ENCODE measurements at regions not wholly inside any gene's neighbourhood (a gene's known extent, or its start where the extent isn't known, plus 50 kb on each side); places are given as distances from the start of the nearest gene placed in this dataset.

DNA sequence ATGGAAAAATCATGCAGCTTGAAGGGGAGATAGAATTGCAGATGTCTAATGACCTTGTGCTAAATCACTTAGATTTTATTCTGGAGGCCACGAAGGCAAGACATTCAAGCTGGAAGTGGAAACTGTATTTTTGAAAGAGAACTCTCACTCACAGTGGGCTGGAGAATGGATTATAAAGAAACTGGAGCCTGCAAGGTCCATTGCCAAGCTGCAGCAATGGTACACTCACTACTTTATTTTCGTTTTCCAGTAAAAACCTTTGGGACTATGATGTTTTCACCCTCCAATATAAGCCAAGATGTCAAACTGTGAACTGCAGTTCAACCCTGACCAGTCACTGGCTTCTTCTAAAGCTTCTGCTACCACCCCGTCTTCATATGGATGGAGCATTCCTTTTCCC, 62.0 kb downstream of the SKIDA1 start:
- no peak for DNase-seq (ENCODE audit: low spot score)
- in situ Hi-C loops (cut with MboI; ENCODE audit: low pct_unique_long_range_greater_than_20kb, low sequenced_read_pairs, unreplicated experiment), result loop anchor here (25.0 kb wide), 1 partner anchor 376 kb away; no protein-coding TSS in a partner anchor
- TF ChIP-seq, protein P1, sequence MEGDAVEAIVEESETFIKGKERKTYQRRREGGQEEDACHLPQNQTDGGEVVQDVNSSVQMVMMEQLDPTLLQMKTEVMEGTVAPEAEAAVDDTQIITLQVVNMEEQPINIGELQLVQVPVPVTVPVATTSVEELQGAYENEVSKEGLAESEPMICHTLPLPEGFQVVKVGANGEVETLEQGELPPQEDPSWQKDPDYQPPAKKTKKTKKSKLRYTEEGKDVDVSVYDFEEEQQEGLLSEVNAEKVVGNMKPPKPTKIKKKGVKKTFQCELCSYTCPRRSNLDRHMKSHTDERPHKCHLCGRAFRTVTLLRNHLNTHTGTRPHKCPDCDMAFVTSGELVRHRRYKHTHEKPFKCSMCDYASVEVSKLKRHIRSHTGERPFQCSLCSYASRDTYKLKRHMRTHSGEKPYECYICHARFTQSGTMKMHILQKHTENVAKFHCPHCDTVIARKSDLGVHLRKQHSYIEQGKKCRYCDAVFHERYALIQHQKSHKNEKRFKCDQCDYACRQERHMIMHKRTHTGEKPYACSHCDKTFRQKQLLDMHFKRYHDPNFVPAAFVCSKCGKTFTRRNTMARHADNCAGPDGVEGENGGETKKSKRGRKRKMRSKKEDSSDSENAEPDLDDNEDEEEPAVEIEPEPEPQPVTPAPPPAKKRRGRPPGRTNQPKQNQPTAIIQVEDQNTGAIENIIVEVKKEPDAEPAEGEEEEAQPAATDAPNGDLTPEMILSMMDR (IDR thresholded peaks at IDR 0.05; ENCODE audit: extremely low read depth, insufficient read depth, missing control alignments), result no peak

DNA sequence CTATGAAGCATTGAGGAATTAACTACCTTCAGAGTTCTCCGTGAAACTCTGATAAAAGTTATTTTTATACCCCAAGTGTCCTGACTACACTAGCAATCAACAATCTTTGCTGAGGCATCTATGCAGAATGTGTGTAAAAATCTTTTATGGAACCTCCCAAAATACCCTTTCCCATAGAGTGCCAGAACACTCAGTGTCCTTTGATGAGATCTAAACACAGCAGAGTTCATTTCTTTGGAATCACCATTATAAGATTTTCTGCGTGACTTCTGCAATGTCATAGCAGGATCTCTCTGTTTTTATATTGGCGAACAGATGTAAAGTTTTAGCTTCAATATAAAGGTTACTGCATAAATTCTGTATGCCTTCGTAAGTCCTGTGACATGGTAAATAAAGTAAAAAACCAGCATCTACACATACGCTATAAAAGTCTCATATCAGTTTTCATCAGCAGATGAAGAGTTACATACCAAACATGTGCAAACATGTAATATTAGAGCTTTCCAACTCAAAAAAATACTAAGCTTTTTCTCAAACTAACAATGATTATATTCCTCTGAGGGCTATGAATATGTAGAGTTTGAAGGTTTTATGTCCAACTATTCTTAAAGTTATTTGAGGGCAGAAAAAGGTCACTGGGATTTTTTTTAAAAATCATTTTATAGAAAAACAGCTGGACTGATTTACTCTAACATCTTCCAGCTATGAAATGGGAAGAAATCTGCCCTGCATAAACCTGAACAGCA, 67.2 kb downstream of the SKIDA1 start:
- in situ Hi-C loops (cut with MboI; ENCODE audit: low pct_unique_long_range_greater_than_20kb, low sequenced_read_pairs, unreplicated experiment), result loop anchor here (25.0 kb wide), 1 partner anchor 371 kb away; no protein-coding TSS in a partner anchor
- no peak for DNase-seq (ENCODE audit: low spot score)
- TF ChIP-seq, protein P1 (IDR thresholded peaks at IDR 0.05; ENCODE audit: extremely low read depth, insufficient read depth, missing control alignments), result no peak

DNA sequence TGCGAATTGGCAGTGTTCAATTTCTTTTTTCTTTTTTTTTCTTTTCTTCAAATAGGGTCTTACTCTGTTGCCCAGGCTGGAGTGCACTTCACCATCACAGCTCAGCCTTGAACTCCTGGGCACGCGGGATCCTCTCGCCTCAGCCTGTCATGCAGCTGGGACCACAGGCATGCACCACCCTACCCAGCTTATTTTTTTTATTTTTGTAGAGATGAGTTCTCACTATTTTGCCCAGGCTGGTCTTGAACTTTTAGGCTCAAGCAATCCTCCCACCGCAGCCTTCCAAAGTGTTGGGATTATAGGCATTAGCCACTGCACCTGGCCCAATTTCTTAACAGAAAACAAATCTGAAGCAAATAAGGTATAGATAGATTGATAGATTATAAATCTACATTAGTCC, 69.3 kb downstream of the SKIDA1 start:
- in situ Hi-C loops (cut with MboI; ENCODE audit: low pct_unique_long_range_greater_than_20kb, low sequenced_read_pairs, unreplicated experiment), result loop anchor here (25.0 kb wide), 1 partner anchor 369 kb away; no protein-coding TSS in a partner anchor
- no peak for DNase-seq (ENCODE audit: low spot score)
- TF ChIP-seq, protein P1 (IDR thresholded peaks at IDR 0.05; ENCODE audit: extremely low read depth, insufficient read depth, missing control alignments), result no peak

GRCh38 chr10:21452203-21452602, 73.3 kb downstream of the SKIDA1 start:
- in situ Hi-C loops (cut with MboI; ENCODE audit: low pct_unique_long_range_greater_than_20kb, low sequenced_read_pairs, unreplicated experiment), result loop anchor here (25.0 kb wide), 1 partner anchor 365 kb away; no protein-coding TSS in a partner anchor
- DNase-seq (ENCODE audit: low spot score), result no peak
- TF ChIP-seq, protein P1 (IDR thresholded peaks at IDR 0.05; ENCODE audit: extremely low read depth, insufficient read depth, missing control alignments), result no peak

DNA sequence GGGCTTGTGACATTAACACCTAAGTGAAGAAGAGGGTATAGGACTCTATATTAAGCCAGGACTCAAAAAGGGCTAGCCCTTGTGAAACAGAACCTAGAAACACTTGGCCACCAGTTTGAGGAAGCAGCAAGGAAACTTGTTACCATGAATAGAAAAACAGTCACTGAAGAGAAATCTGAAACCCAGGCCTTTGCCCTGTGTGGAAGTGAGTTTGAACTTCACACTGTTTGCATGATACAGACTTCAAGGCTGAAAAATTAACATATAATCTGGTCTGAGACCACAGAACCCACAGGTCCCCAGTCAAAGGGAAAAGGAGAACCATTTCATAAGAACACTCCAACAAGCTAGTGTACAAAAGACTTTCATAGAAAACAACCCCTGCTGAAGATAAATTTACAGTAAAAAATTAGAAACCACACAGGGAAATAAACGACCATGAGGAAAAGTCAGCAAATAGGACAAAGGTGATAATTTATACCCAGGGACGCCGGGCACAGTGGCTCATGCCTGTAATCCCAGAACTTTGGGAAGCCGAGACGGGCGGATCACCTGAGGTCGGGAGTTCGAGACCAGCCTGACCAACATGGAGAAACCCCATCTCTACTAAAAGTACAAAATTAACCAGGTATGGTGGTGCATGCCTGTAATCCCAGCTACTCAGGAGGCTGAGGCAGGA, 76.1 kb downstream of the SKIDA1 start:
- in situ Hi-C loops (cut with MboI; ENCODE audit: low pct_unique_long_range_greater_than_20kb, low sequenced_read_pairs, unreplicated experiment), result no loop called here
- DNase-seq (ENCODE audit: low spot score), result no peak
- TF ChIP-seq, protein P1 (IDR thresholded peaks at IDR 0.05; ENCODE audit: extremely low read depth, insufficient read depth, missing control alignments), result no peak

GRCh38 chr10:21445163-21445562, 80.3 kb downstream of the SKIDA1 start:
- TF ChIP-seq, protein P1 (IDR thresholded peaks at IDR 0.05; ENCODE audit: extremely low read depth, insufficient read depth, missing control alignments), result no peak
- in situ Hi-C loops (cut with MboI; ENCODE audit: low pct_unique_long_range_greater_than_20kb, low sequenced_read_pairs, unreplicated experiment), result no loop called here
- DNase-seq (ENCODE audit: low spot score), result no peak

Data from GM13977 (cell line).